WTC11 (cell line): ENCODE measurements at regions not wholly inside any gene's neighbourhood (a gene's known extent, or its start where the extent isn't known, plus 50 kb on each side); places are given as distances from the start of the nearest gene placed in this dataset.

Experiments
- ATAC-seq: fragments of 200-7000 bp; cut with Tn5 transposase; 2 replicates; pipeline ENCODE4 v1.10.0; 2021; ENCODE audit warnings: mild to moderate bottlenecking, moderate library complexity
- CTCF ChIA-PET: fragments of 300-600 bp; sonication (Branson Sonifier 250); formaldehyde crosslinking; loops from one replicate; lab custom pipeline; 2021; ENCODE audit warnings: antibody characterized with exemption; lab: Charles Lee
- POLR2A ChIA-PET: fragments of 350-600 bp; sonication (Branson Sonifier 250); formaldehyde crosslinking; loops from one replicate; lab custom pipeline; 2021; ENCODE audit warnings: antibody characterized with exemption; lab: Charles Lee
- DNase-seq: peaks from one replicate; pipeline ENCODE4 v3.0.0; 2021; ENCODE audit warnings: low spot score
- H3K27ac Mint-ChIP-seq: 2 replicates; pipeline ENCODE4 v1.8.0; 2021; ENCODE audit warnings: mixed read lengths
- H3K27me3 Mint-ChIP-seq: 2 replicates; pipeline ENCODE4 v1.8.0; 2021; ENCODE audit warnings: low read depth, mild to moderate bottlenecking, moderate library complexity, mixed read lengths
- H3K36me3 Mint-ChIP-seq: 2 replicates; pipeline ENCODE4 v1.8.0; 2021; ENCODE audit warnings: mixed read lengths
- H3K4me1 Mint-ChIP-seq: 2 replicates; pipeline ENCODE4 v1.8.0; 2022; ENCODE audit warnings: mixed read lengths
- H3K4me3 Mint-ChIP-seq: 2 replicates; pipeline ENCODE4 v1.8.0; 2021; ENCODE audit warnings: mild to moderate bottlenecking, moderate library complexity, mixed read lengths
- H3K9me3 Mint-ChIP-seq: 2 replicates; pipeline ENCODE4 v1.8.0; 2021; ENCODE audit warnings: mixed read lengths
- ATF3 ChIP-seq: sonication (generic); formaldehyde crosslinking; conservative IDR thresholded peaks from 2 replicates; pipeline ENCODE4 v1.8.1; 2022; ENCODE audit warnings: mild to moderate bottlenecking, missing genetic modification reagents
- CBFB ChIP-seq: sonication (generic); formaldehyde crosslinking; IDR thresholded peaks from 2 replicates; pipeline ENCODE4 v1.8.1; 2022; ENCODE audit warnings: mild to moderate bottlenecking, low read depth, missing genetic modification reagents
- CREM ChIP-seq: sonication (generic); formaldehyde crosslinking; IDR thresholded peaks from 2 replicates; pipeline ENCODE4 v1.8.1; 2022; ENCODE audit warnings: mild to moderate bottlenecking, missing genetic modification reagents, moderate library complexity
- ELF4 ChIP-seq: sonication (generic); formaldehyde crosslinking; IDR thresholded peaks from 2 replicates; pipeline ENCODE4 v1.8.1; 2022; ENCODE audit warnings: low read depth, mild to moderate bottlenecking, moderate library complexity, missing genetic modification reagents
- HMGA2 ChIP-seq: fragments of 250-450 bp; sonication (Bioruptor Pico); IDR thresholded peaks from 2 replicates; pipeline ENCODE4 v1.4.0; 2021; ENCODE audit warnings: mild to moderate bottlenecking, moderate library complexity
- IRF1 ChIP-seq: sonication (generic); formaldehyde crosslinking; IDR thresholded peaks from 2 replicates; pipeline ENCODE4 v1.8.0; 2023; ENCODE audit warnings: missing genetic modification reagents
- JUN ChIP-seq: sonication (generic); formaldehyde crosslinking; IDR thresholded peaks from 2 replicates; pipeline ENCODE4 v1.8.0; 2023; ENCODE audit warnings: mild to moderate bottlenecking, missing genetic modification reagents
- NR3C1 ChIP-seq: sonication (generic); formaldehyde crosslinking; conservative IDR thresholded peaks from 2 replicates; pipeline ENCODE4 v1.8.1; 2023; ENCODE audit warnings: low read depth, mild to moderate bottlenecking, missing genetic modification reagents
- OVOL2 ChIP-seq: fragments of 250-450 bp; sonication (Bioruptor Pico); IDR thresholded peaks from 2 replicates; pipeline ENCODE4 v1.9.0; 2021; ENCODE audit warnings: mild to moderate bottlenecking, borderline replicate concordance
- PRDM15 ChIP-seq: sonication (generic); formaldehyde crosslinking; IDR thresholded peaks from 2 replicates; pipeline ENCODE4 v1.8.0; 2022; ENCODE audit warnings: missing genetic modification reagents
- SP1 ChIP-seq: sonication (generic); formaldehyde crosslinking; conservative IDR thresholded peaks from 2 replicates; pipeline ENCODE4 v1.8.1; 2022; ENCODE audit warnings: missing genetic modification reagents
- TCF7 ChIP-seq: sonication (generic); formaldehyde crosslinking; IDR thresholded peaks from 2 replicates; pipeline ENCODE4 v1.8.0; 2022; ENCODE audit warnings: mild to moderate bottlenecking, low read depth, missing genetic modification reagents, moderate library complexity
- TEAD1 ChIP-seq: sonication (generic); formaldehyde crosslinking; IDR thresholded peaks from 2 replicates; pipeline ENCODE4 v1.8.0; 2022; ENCODE audit warnings: mild to moderate bottlenecking, missing genetic modification reagents
- ZBTB21 ChIP-seq: sonication (generic); formaldehyde crosslinking; IDR thresholded peaks from 2 replicates; pipeline ENCODE4 v1.8.1; 2023; ENCODE audit warnings: mild to moderate bottlenecking, missing genetic modification reagents, borderline replicate concordance
- ZNF219 ChIP-seq: sonication (generic); formaldehyde crosslinking; IDR thresholded peaks from 2 replicates; pipeline ENCODE4 v1.8.0; 2023; ENCODE audit warnings: missing genetic modification reagents, mild to moderate bottlenecking, borderline replicate concordance
- ZNF232 ChIP-seq: sonication (generic); formaldehyde crosslinking; IDR thresholded peaks from 2 replicates; pipeline ENCODE4 v1.8.0; 2022; ENCODE audit warnings: mild to moderate bottlenecking, missing genetic modification reagents
- ZNF671 ChIP-seq: fragments of 250-450 bp; sonication (Bioruptor Pico); IDR thresholded peaks from 2 replicates; pipeline ENCODE4 v1.8.0; 2021; ENCODE audit warnings: mild to moderate bottlenecking
- TF ChIP-seq, protein P1 (sequence below): sonication (generic); formaldehyde crosslinking; IDR thresholded peaks from 2 replicates; pipeline ENCODE4 v1.8.1; 2023; ENCODE audit warnings: mild to moderate bottlenecking, missing genetic modification reagents
- TF ChIP-seq, protein P2 (sequence below): sonication (generic); formaldehyde crosslinking; IDR thresholded peaks from 2 replicates; pipeline ENCODE4 v1.8.1; 2023; ENCODE audit warnings: mild to moderate bottlenecking, missing genetic modification reagents

DNA sequence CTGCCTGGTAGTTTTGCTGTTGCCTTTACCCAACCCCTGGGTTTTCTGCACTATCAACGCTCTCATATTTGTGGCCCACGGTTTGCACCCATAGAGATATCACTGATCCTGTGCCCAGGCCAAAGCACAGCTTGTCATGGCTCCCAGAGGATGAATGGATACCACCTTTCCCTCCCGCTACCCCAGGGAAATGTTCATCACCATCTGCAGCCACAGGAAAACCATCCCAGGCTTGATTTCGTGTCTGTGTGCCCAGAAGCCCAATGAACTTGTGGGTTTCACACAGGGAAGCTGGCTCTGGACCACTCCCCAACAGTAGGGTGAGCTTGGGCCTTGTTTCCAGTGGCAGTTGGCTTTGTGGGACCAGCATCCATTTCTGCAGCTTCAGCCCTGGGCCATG, 143.1 kb upstream of the GDF10 start (continued):
- no peak for TF ChIP-seq CREM (CRISPR knock-in tag)
- TF ChIP-seq, all 79 proteins: peak for 0

- Mint-ChIP-seq H3K27ac (no peak overlapping the region), H3K4me3 (no peak overlapping the region), H3K9me3 (peaks cover 35% of the 10 kb centered on the region), H3K27me3 (no peaks in the 10 kb centered on the region; the same call in 1 of the 2 replicates), H3K36me3 (peaks cover 17% of the 10 kb centered on the region), H3K4me1 (peaks cover 6% of the 10 kb centered on the region; the same call in 1 of the 2 replicates)
- TF ChIP-seq ZNF232 (CRISPR knock-in tag) (no peak), PRDM15 (CRISPR knock-in tag) (no peak), IRF1 (CRISPR knock-in tag) (no peak), CREM (CRISPR knock-in tag) (no peak), JUN (CRISPR knock-in tag) (no peak), TCF7 (CRISPR knock-in tag) (no peak), ZNF671 (CRISPR knock-in tag) (no peak), TEAD1 (CRISPR knock-in tag) (no peak), ELF4 (CRISPR knock-in tag) (no peak), NR3C1 (no peak), ZNF219 (CRISPR knock-in tag) (no peak), ZBTB21 (no peak), CBFB (CRISPR knock-in tag) (no peak), SP1 (CRISPR knock-in tag) (no peak), ATF3 (CRISPR knock-in tag) (no peak), HMGA2 (CRISPR knock-in tag) (no peak), OVOL2 (CRISPR knock-in tag) (no peak)
- TF ChIP-seq, protein P1, sequence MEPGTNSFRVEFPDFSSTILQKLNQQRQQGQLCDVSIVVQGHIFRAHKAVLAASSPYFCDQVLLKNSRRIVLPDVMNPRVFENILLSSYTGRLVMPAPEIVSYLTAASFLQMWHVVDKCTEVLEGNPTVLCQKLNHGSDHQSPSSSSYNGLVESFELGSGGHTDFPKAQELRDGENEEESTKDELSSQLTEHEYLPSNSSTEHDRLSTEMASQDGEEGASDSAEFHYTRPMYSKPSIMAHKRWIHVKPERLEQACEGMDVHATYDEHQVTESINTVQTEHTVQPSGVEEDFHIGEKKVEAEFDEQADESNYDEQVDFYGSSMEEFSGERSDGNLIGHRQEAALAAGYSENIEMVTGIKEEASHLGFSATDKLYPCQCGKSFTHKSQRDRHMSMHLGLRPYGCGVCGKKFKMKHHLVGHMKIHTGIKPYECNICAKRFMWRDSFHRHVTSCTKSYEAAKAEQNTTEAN (CRISPR knock-in tag), result no peak
- TF ChIP-seq, protein P2, sequence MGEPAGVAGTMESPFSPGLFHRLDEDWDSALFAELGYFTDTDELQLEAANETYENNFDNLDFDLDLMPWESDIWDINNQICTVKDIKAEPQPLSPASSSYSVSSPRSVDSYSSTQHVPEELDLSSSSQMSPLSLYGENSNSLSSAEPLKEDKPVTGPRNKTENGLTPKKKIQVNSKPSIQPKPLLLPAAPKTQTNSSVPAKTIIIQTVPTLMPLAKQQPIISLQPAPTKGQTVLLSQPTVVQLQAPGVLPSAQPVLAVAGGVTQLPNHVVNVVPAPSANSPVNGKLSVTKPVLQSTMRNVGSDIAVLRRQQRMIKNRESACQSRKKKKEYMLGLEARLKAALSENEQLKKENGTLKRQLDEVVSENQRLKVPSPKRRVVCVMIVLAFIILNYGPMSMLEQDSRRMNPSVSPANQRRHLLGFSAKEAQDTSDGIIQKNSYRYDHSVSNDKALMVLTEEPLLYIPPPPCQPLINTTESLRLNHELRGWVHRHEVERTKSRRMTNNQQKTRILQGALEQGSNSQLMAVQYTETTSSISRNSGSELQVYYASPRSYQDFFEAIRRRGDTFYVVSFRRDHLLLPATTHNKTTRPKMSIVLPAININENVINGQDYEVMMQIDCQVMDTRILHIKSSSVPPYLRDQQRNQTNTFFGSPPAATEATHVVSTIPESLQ (CRISPR knock-in tag), result no peak
- DNase-seq (no peak), ATAC-seq (no peak)
- ChIA-PET POLR2A (no interaction called here), CTCF (no interaction called here)
Observed at GRCh38 chr10:47158116-47159071, 141.6 kb upstream of the GDF10 start.
